ENCODE measurements at regions not wholly inside any gene's neighbourhood (a gene's known extent, or its start where the extent isn't known, plus 50 kb on each side); places are given as distances from the start of the nearest gene placed in this dataset.

DNA sequence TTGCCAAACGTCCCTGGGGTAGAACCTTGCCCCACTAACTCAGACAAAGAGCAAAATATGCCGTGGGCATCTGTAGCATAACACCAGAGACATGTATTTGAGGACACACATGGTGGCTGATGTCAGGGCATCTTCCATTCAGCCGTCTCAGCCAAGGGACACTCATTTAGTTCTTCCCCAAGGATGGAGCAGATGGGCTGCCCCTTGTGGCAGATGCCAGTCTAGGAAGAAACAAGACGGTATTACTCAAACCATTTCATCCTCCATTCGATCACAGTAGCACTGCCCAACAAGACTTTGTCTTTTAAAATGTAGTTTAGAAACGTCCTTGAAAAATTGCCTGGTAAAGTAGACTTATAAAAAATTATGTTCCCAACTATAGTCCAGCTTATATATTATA, 937.6 kb upstream of the EEF2KMT start:
- TF ChIP-seq, protein P1, sequence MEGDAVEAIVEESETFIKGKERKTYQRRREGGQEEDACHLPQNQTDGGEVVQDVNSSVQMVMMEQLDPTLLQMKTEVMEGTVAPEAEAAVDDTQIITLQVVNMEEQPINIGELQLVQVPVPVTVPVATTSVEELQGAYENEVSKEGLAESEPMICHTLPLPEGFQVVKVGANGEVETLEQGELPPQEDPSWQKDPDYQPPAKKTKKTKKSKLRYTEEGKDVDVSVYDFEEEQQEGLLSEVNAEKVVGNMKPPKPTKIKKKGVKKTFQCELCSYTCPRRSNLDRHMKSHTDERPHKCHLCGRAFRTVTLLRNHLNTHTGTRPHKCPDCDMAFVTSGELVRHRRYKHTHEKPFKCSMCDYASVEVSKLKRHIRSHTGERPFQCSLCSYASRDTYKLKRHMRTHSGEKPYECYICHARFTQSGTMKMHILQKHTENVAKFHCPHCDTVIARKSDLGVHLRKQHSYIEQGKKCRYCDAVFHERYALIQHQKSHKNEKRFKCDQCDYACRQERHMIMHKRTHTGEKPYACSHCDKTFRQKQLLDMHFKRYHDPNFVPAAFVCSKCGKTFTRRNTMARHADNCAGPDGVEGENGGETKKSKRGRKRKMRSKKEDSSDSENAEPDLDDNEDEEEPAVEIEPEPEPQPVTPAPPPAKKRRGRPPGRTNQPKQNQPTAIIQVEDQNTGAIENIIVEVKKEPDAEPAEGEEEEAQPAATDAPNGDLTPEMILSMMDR (IDR thresholded peaks at IDR 0.05 in 4 of 5, conservative IDR thresholded peaks at IDR 0.05 in 1 of 5) = no peak
- no peak for TF ChIP-seq POLR2A (IDR thresholded peaks at IDR 0.05)
